Panc1 (cell line): ENCODE measurements at regions not wholly inside any gene's neighbourhood (a gene's known extent, or its start where the extent isn't known, plus 50 kb on each side); places are given as distances from the start of the nearest gene placed in this dataset.

Experiments used
- ATAC-seq: fragments of 200-7000 bp; cut with Tn5 transposase; 2 replicates; pipeline ENCODE4 v1.9.1; 2020; ENCODE audit warnings: mild to moderate bottlenecking, moderate library complexity
- BruUV-seq: library from RNA; stranded (reverse); fragments of 400-500 nt; replicated peaks from 2 replicates; lab custom pipeline; 2021; lab: Mats Ljungman, UMichigan
- CTCF ChIA-PET: fragments of 300-600 bp; sonication (Branson Sonifier 250); formaldehyde crosslinking; loops from one replicate; lab custom pipeline; 2022; ENCODE audit warnings: antibody characterized with exemption; lab: Charles Lee
- POLR2A ChIA-PET: fragments of 300-600 bp; sonication (Branson Sonifier 250); formaldehyde crosslinking; loops from one replicate; lab custom pipeline; 2022; ENCODE audit warnings: antibody characterized with exemption; lab: Charles Lee
- DNase-seq: peaks from one replicate; pipeline ENCODE4 v3.0.0-alpha.2; 2010; ENCODE audit warnings: low read depth, low spot score
- H3K27ac ChIP-seq: 2 replicates; pipeline ENCODE4 v1.5.1; 2011; ENCODE audit warnings: mild to moderate bottlenecking, low read length, inconsistent platforms
- H3K27me3 ChIP-seq: fragments of 200-500 bp; sonication (Bioruptor generic); 2 replicates; pipeline ENCODE4 v1.6.0; 2014; ENCODE audit warnings: low read length, inconsistent platforms; ENCODE audit not compliant: control insufficient read depth, insufficient read depth
- H3K36me3 ChIP-seq: fragments of 200-500 bp; sonication (Bioruptor generic); 2 replicates; pipeline ENCODE4 v1.5.1; 2014; ENCODE audit warnings: inconsistent platforms, mild to moderate bottlenecking, low read length, moderate library complexity; ENCODE audit not compliant: control insufficient read depth, insufficient read depth
- H3K4me1 ChIP-seq: 2 replicates; pipeline ENCODE4 v1.5.1; 2011; ENCODE audit warnings: inconsistent platforms, mild to moderate bottlenecking, low read length, moderate library complexity; ENCODE audit not compliant: control insufficient read depth, insufficient read depth
- H3K4me3 ChIP-seq, 2 experiments: 2 replicates each; pipeline ENCODE4 v1.5.1; 2011 to 2012; ENCODE audit warnings: low read depth in 2 of 2, low read length in 2 of 2, mild to moderate bottlenecking in 2 of 2, inconsistent platforms in 1 of 2, moderate library complexity in 1 of 2
- H3K9me3 ChIP-seq: fragments of 200-500 bp; sonication (Bioruptor generic); 2 replicates; pipeline ENCODE4 v1.5.1; 2014; ENCODE audit warnings: low read depth, mild to moderate bottlenecking, inconsistent platforms, low read length, moderate library complexity; ENCODE audit not compliant: control insufficient read depth, insufficient read depth
- CTCF ChIP-seq: fragments of 450-650 bp; IDR thresholded peaks from 2 replicates; pipeline ENCODE4 v1.5.1; 2017; ENCODE audit warnings: mild to moderate bottlenecking
- POLR2AphosphoS5 ChIP-seq: IDR thresholded peaks from 2 replicates; pipeline ENCODE4 v1.6.1; 2012; ENCODE audit warnings: mild to moderate bottlenecking, low read depth, low read length, moderate library complexity
- SIN3A ChIP-seq: IDR thresholded peaks from 2 replicates; pipeline ENCODE4 v1.6.1; 2012; ENCODE audit warnings: low read depth, mild to moderate bottlenecking, low read length, moderate library complexity, borderline replicate concordance; ENCODE audit not compliant: insufficient read depth
- TCF7L2 ChIP-seq: IDR thresholded peaks from 2 replicates; pipeline ENCODE4 v1.6.1; 2011; ENCODE audit warnings: mild to moderate bottlenecking, low read depth, low read length, inconsistent platforms
- in situ Hi-C: cut with HindIII; loops from 2 replicates; pipeline ENCODE4 v1.10.0; 2016; ENCODE audit warnings: low sequenced_read_pairs, low pct_unique_long_range_greater_than_20kb
- intact Hi-C: fragments of 100-400 bp; cut with micrococcal nuclease; formaldehyde crosslinking; loops from one replicate; pipeline ENCODE4 v1.10.0; 2022; ENCODE audit not compliant: unreplicated experiment
- TF ChIP-seq, protein P1 (sequence below), 2 experiments: IDR thresholded peaks; 2 replicates each; pipeline ENCODE4 v1.6.1; 2011 to 2012; ENCODE audit warnings: low read depth in 2 of 2, control low read depth in 1 of 2, low read length in 1 of 2, mild to moderate bottlenecking in 1 of 2, moderate library complexity in 1 of 2; ENCODE audit not compliant: insufficient read depth in 1 of 2

DNA sequence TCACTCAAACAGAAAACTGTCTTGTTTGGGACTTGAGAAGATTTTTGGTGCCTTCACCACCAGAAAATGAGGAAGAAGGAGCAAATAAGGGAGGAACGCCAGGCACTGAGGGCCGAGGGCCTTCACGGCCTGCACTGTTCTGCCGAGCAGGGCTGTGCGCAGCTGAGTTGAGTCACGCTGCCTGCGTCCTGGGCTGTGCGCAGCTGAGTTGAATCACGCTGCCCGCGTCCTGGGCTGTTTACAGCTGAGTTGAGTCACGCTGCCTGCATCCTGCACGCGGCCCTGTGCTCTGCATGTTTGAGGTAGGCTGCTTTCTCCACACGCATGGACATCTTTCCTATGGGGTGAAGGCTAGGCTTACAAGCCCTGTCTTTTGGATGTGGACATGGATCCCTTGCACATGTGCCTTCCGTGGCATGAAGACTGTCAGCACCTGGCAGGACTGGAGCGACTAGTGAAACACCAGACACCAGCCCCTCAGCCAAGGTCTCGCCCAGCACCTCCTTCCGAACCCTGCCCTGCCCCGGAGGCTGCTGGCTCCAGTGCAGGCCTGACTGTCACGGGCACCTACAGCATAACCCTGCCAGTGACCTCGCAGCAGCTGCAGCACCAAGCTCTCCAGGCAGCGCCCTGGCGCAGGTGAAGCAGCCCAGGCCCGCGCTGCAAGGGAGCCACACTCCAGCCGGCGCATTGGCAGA, 96.7 kb downstream of the HTR5A start:
- DNase-seq (peak; percentile 98), ATAC-seq (peak; percentile 100)
- no TSS peak for BruUV-seq
- H3K4me1 ChIP-seq: peaks cover 17% of the 10 kb centered on the region
- no peaks in the 10 kb centered on the region for H3K27me3 ChIP-seq
- intact Hi-C loops (no loop called here), in situ Hi-C loops (no loop called here)
- H3K36me3 ChIP-seq: no peaks in the 10 kb centered on the region
- peak overlapping the region; percentile 87 for H3K27ac ChIP-seq
- CTCF ChIA-PET: interaction anchor here (0.6 to 1.1 kb wide), 2 partner anchors 21 to 240 kb away, joined by 4 read pairs; no protein-coding TSS in a partner anchor
- H3K9me3 ChIP-seq: no peaks in the 10 kb centered on the region
- POLR2A ChIA-PET: no interaction called here
- 0 out of 4 replicates have a peak overlapping the region, but pooled peaks of 1 of the 2 experiments have one; percentile 8 for H3K4me3 ChIP-seq
- TF ChIP-seq POLR2AphosphoS5 (peak; percentile 76; the same call in 1 of the 2 replicates), SIN3A (peak; percentile 94; the same call in 1 of the 2 replicates), TCF7L2 (0 out of 2 replicates have a peak, but pooled peaks have one; percentile 52), CTCF (no peak)
- TF ChIP-seq, protein P1, sequence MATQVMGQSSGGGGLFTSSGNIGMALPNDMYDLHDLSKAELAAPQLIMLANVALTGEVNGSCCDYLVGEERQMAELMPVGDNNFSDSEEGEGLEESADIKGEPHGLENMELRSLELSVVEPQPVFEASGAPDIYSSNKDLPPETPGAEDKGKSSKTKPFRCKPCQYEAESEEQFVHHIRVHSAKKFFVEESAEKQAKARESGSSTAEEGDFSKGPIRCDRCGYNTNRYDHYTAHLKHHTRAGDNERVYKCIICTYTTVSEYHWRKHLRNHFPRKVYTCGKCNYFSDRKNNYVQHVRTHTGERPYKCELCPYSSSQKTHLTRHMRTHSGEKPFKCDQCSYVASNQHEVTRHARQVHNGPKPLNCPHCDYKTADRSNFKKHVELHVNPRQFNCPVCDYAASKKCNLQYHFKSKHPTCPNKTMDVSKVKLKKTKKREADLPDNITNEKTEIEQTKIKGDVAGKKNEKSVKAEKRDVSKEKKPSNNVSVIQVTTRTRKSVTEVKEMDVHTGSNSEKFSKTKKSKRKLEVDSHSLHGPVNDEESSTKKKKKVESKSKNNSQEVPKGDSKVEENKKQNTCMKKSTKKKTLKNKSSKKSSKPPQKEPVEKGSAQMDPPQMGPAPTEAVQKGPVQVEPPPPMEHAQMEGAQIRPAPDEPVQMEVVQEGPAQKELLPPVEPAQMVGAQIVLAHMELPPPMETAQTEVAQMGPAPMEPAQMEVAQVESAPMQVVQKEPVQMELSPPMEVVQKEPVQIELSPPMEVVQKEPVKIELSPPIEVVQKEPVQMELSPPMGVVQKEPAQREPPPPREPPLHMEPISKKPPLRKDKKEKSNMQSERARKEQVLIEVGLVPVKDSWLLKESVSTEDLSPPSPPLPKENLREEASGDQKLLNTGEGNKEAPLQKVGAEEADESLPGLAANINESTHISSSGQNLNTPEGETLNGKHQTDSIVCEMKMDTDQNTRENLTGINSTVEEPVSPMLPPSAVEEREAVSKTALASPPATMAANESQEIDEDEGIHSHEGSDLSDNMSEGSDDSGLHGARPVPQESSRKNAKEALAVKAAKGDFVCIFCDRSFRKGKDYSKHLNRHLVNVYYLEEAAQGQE (IDR thresholded peaks at IDR 0.05; ENCODE audit: insufficient read depth in 1 of 2, low read depth in 2 of 2, low read length in 1 of 2): peak in 1 of 2 experiments; percentile 61; a peak in 1 of 4 replicates

DNA sequence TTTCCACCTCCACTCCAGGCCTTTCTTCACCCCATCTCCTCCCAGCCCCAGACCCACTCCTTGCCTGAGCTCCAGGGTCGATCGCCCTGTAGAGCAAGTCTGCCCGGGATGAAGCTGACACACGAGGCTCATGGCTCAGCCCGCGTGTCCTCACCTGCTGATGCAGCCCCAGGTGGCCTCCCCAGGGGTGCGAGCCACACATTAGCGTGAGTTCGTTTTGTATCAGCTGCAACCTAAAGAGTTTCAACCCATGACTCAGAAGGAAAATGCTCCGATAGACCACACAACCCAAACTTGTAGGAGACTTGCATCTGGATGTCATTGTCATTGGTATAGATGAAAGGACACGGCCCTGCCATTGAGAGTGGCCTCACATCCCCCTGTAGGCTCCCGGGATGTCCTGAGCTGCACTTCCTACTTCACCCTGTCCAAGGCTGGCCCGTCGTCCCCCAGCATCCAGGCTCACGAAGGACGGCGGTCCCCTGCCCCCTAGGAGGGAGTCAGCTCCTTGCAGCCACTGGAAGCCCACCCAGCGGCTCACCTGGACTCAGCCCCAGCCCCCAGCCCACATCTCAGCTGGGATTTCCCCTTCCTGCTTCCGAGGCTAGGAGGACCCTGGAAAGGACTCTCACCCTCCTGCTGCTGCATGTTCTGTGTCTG, 97.7 kb downstream of the HTR5A start:
- no peaks in the 10 kb centered on the region for H3K27me3 ChIP-seq
- BruUV-seq: no TSS peak
- no peaks in the 10 kb centered on the region for H3K9me3 ChIP-seq
- intact Hi-C loops: no loop called here
- peaks cover 17% of the 10 kb centered on the region for H3K4me1 ChIP-seq
- H3K27ac ChIP-seq: peak overlapping the region; percentile 87; the same call in 1 of the 2 replicates
- DNase-seq (no peak), ATAC-seq (no peak)
- H3K4me3 ChIP-seq: no peak overlapping the region
- ChIA-PET POLR2A (no interaction called here), CTCF (no interaction called here)
- no peaks in the 10 kb centered on the region for H3K36me3 ChIP-seq
- TF ChIP-seq TCF7L2 (no peak), CTCF (no peak), SIN3A (no peak), POLR2AphosphoS5 (no peak)
- TF ChIP-seq, protein P1 (IDR thresholded peaks at IDR 0.05; ENCODE audit: insufficient read depth in 1 of 2, low read depth in 2 of 2, low read length in 1 of 2): no peak
- in situ Hi-C loops: no loop called here
